G401 (cell line): ENCODE measurements at regions not wholly inside any gene's neighbourhood (a gene's known extent, or its start where the extent isn't known, plus 50 kb on each side); places are given as distances from the start of the nearest gene placed in this dataset.

Source experiments
- DNase-seq: peaks from one replicate; pipeline ENCODE4 v3.0.0-alpha.2; 2015; ENCODE audit warnings: low spot score
- in situ Hi-C: cut with HindIII; loops from 2 replicates; pipeline ENCODE4 v1.10.0; 2016; ENCODE audit warnings: low sequenced_read_pairs, mixed read lengths

- DNase-seq = no peak
- in situ Hi-C loops = no loop called here
Measured at GRCh38 chr22:48669986-48670716, 1157.5 kb downstream of the BRD1 start.

GRCh38 chr22:48669226-48669625 is 1158.4 kb downstream of the BRD1 start:
- in situ Hi-C loops = no loop called here
- DNase-seq = no peak

GRCh38 chr22:48667289-48667688 is 1160.4 kb downstream of the BRD1 start:
- in situ Hi-C loops = no loop called here
- no peak for DNase-seq

GRCh38 chr22:48666620-48667019 is 1161.1 kb downstream of the BRD1 start:
- in situ Hi-C loops = no loop called here
- no peak for DNase-seq

GRCh38 chr22:48665311-48665995 is 1162.2 kb downstream of the BRD1 start:
- in situ Hi-C loops = no loop called here
- no peak for DNase-seq

- in situ Hi-C loops = no loop called here
- DNase-seq = peak; percentile 49
Measured at GRCh38 chr22:48664586-48664985, 1163.1 kb downstream of the BRD1 start.

GRCh38 chr22:48663297-48663696 is 1164.4 kb downstream of the BRD1 start:
- in situ Hi-C loops = no loop called here
- no peak for DNase-seq

GRCh38 chr22:48662476-48663135 is 1165.1 kb downstream of the BRD1 start:
- in situ Hi-C loops = no loop called here
- DNase-seq = no peak

GRCh38 chr22:48661984-48662383 is 1165.7 kb downstream of the BRD1 start:
- in situ Hi-C loops = no loop called here
- DNase-seq = no peak

GRCh38 chr22:48660790-48661740 is 1166.6 kb downstream of the BRD1 start:
- in situ Hi-C loops = no loop called here
- peak; percentile 56 for DNase-seq

GRCh38 chr22:48660104-48660789 is 1167.4 kb downstream of the BRD1 start:
- no peak for DNase-seq
- in situ Hi-C loops = no loop called here

GRCh38 chr22:48659404-48659996 is 1168.2 kb downstream of the BRD1 start:
- in situ Hi-C loops = no loop called here
- no peak for DNase-seq

GRCh38 chr22:48658871-48659270 is 1168.8 kb downstream of the BRD1 start:
- in situ Hi-C loops = no loop called here
- DNase-seq = no peak

GRCh38 chr22:48658246-48658645 is 1169.4 kb downstream of the BRD1 start:
- in situ Hi-C loops = no loop called here
- no peak for DNase-seq

- DNase-seq = no peak
- in situ Hi-C loops = no loop called here
Measured at GRCh38 chr22:48654492-48654891, 1173.2 kb downstream of the BRD1 start.

- in situ Hi-C loops = no loop called here
- no peak for DNase-seq
Measured at GRCh38 chr22:48653929-48654328, 1173.7 kb downstream of the BRD1 start.

GRCh38 chr22:48653306-48653705 is 1174.4 kb downstream of the BRD1 start:
- in situ Hi-C loops = no loop called here
- DNase-seq = no peak

- no peak for DNase-seq
- in situ Hi-C loops = no loop called here
Measured at GRCh38 chr22:48652796-48653195, 1174.9 kb downstream of the BRD1 start.
